Midbrain (tissue), 1 donor: ENCODE measurements at regions not wholly inside any gene's neighbourhood (a gene's known extent, or its start where the extent isn't known, plus 50 kb on each side); places are given as distances from the start of the nearest gene placed in this dataset.

Experiments
- DNase-seq: peaks from one replicate; lab custom pipeline; 2025; lab: John Stamatoyannopoulos, UW

GRCh38 chr2:2569306-2569705 lies 238.2 kb upstream of the MYT1L start:
- no peak for DNase-seq

GRCh38 chr2:2568411-2568810 lies 237.3 kb upstream of the MYT1L start:
- DNase-seq = no peak

- no peak for DNase-seq
Measured at GRCh38 chr2:2567776-2568175, 236.7 kb upstream of the MYT1L start.

DNA sequence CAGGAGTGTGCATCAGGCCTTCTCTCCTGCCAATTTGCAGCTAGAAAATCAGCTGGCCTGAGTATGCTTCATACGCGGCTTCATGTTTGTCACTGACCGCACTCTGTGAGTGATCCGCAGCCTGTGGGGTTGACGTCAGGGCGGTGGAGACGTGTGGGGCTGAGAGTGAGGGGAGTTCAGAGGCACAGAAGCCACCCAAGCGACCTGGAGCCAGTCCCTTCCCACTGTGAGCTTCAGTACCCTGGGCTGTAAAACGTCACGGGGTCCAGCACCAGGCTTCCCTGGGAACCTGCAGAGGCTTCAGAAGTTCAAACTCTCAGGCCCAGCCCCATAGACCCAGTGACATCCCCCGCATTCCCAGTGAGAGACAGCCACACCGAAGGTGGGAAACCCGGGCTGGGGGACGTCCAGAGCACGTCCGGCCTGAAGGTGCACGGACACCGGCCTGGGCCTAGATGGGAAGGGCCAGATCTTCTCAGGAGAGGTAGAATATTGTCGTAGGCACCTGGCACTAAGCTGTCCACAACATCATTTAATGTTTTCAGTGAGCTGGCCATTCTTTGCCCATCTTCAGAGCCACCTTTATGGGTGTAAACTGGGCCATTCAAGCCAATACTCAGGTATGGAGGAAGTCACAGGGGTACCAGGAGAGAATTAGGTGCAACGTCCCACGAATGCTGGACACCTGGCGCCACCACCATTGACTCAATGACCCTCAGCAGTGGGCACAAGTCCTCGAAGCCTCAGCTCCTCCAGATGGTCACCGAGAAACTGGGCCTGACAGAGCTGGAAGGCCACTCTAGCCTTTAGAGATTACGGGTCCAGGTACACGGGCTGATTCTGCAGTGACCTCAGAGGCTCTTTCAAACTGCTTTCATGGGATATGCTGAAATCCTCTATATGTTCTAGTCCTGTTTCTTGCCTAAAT lies 235.6 kb upstream of the MYT1L start:
- no peak for DNase-seq

GRCh38 chr2:2565671-2566070 lies 234.6 kb upstream of the MYT1L start:
- DNase-seq = no peak

DNA sequence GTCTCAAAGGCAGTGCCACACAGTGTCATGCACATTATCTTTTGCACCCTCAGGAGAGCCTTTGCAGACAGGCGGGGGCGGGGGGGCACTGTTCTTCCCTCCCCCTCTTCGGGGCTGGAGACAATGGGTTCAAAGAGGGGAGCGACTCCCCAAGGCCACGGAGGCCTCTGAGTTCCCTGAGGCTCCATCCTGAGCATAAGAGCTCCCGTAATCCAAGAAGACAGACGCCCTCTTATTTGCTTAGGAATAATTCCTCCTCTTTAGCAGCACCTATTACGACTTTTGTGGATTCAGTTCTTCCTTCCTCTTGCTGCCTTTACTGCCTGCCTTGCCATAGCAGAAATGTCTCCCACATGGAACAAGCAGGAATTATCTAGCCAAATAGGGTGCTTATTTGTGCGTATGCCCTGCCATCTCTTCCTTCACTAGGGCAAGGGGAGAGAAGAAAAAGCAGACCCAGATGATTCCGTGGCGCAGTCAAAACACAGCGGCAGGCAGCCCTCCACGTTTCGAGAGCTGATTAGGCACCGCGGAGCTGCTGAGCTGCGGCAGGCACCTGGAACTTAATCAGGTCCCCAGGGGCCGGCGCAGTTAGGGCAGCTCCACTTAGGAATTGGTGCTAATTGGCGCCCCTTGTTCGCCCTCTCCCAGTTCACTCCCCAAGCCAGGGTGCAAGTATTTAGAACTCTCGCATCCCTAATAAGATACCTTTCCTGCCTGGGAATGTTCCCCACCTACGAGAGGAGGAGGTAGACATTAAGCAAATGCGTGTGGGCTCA lies 233.4 kb upstream of the MYT1L start:
- no peak for DNase-seq

DNA sequence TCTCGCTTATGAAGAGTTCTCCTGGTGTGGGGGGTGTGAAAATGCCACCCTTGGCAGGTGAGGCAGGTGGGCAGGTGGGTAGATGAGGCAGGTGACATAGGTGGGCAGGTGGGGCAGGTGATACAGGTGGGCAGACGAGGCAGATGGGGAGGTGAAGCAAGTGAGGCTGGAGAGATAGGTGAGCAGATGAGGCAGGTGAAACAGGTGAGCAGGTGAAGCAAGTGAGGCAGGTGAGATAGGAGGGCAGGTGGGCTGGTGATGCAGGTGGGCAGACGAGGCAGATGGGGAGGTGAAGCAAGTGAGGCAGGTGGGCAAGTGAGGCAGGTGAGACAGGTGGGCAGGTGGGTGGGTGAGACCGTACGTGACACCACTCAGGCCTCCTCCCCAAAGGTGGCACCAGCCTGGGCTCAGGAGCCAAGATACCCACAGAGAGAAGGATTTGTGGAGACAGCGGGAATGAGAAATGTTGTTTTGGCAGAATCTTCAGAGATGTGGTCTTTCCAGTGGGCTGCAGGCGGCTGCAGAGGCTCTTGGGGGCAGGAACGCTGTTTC lies 232.3 kb upstream of the MYT1L start:
- no peak for DNase-seq

GRCh38 chr2:2562867-2563266 lies 231.8 kb upstream of the MYT1L start:
- DNase-seq = no peak

DNA sequence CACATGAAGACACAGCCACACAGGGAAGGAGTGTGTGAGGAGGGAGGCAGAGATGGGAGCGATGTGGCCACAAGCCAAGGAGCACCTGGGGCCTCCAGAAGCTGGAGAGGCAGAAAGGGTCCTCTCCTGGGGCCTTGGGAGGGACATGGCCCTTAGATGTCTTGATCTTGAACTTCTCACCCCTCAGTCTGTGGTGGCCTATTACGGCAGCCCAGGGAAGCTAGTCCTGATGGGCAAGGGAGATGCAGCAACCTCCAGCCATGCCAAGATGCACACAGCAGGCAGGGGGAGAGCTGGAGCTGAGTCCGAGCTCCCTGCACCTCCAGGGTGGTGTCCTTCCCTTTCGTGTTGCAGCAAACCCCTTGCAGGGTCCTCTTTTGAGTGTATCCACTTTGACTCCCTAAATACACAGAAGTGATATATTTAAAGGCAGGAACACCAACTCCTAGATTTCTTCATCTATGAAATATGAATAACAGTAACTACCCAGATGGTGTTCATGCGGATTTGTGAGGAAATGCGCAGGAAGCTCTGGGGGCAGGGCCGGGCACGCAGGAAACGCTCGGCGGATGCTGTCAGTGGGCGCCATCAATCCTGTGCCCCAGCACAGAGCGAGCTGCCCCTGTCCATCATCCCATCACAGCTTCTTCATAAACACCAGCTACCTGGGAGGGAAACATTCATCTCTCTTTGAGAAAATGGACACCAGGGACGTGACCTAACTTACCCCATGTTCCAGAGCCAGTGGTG lies 230.4 kb upstream of the MYT1L start:
- no peak for DNase-seq

GRCh38 chr2:2560374-2561015 lies 229.4 kb upstream of the MYT1L start:
- no peak for DNase-seq

GRCh38 chr2:2558476-2558875 lies 227.4 kb upstream of the MYT1L start:
- no peak for DNase-seq

- no peak for DNase-seq
Measured at GRCh38 chr2:2557475-2557874, 226.4 kb upstream of the MYT1L start.

GRCh38 chr2:2550856-2551255 lies 219.8 kb upstream of the MYT1L start:
- no peak for DNase-seq

DNA sequence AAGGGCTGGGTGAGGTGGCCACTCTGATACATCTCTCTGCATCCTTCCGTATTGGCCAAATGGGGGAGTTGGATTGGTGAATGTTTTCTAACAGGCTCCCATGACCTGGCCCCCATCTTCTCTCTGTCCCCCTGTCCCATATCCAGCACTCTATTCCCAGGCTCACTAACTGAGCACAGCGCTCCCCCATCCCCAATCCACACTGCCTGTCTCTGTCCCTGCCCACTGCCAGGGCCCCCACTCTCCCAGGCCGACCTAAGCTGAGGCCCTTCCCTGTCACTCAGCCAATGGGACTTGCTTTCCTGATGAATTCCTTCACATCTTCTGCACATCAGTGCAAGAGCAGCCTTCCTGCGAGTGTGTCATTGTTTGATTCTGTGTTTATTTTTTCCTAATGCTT lies 216.8 kb upstream of the MYT1L start:
- DNase-seq = no peak

DNA sequence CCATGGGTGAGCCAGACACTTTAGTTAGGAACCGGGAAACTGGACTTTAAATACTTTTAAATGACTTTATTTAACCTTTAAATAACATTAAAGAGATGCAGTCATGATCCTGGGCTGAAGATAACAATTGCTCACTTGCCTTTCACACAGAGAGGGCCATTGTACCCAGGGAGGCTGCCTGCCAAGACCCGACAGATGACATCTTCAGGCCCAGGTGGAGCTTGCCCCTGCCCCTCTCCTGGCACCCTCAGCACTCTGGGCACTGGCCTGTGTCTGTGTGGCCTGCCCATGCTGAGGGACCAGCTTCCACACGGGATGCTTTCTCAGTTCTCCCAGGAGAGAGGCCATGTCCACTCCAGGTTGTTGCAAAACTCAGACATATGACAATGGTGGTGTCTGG lies 216.4 kb upstream of the MYT1L start:
- peak; percentile 52 for DNase-seq

DNA sequence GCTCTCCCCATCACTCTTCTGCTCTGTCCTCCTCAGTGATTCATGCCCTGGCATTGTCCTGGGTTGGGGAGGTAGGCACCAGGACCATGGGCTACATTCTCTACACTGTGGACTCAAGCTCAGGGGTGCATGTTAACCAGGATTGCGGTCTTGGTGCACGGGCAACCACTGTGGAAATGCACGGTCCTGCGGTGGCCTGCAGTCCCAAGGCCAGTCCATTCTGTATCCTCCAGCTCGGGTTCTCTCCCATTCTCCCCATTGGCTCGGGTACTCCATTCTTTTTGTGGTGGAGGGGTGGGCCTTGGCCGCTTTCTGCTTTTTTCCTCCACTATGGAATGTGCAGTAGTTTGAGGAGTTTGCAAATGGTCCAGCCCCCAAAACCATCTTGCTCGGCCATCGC lies 215.0 kb upstream of the MYT1L start:
- DNase-seq = no peak

GRCh38 chr2:2542966-2543611 lies 212.0 kb upstream of the MYT1L start:
- no peak for DNase-seq

DNA sequence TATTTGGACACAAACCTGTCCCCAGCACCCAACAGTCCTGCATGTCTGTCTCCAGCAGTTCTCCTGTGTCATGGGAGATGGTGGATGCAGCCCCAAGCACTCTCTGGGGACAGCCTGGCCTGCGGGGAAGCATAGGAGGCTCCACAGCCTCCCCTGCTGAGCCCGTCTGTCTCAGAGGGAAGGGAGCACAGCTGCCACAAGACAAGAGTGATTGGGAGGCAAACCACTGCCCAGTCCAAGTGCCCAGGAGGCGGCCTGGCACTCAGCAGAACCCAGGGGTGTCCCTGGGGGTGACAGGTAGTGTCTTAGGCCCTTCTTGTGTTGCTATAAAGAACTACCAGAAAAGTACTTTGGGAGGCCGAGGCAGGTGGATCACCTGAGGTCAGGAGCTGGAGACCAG lies 211.2 kb upstream of the MYT1L start:
- no peak for DNase-seq

DNA sequence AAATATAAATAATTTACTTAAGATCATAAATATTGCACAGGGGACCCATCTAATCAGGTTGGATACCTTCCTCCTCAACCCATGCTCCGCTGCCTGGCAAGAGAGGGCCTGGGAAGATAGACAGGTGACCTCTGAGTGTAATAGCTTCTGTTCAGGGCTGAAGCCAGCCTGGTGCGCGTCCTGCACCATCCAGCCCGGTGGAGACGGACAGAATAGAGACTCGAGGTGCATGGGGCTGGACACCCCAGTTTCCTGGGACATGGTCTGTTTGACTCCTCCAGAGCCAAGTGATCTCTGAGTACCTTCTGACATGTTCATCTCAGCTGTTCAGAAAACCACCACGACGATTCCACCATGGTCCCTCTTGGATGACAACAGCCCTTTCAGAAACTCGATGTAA lies 209.3 kb upstream of the MYT1L start:
- no peak for DNase-seq

DNA sequence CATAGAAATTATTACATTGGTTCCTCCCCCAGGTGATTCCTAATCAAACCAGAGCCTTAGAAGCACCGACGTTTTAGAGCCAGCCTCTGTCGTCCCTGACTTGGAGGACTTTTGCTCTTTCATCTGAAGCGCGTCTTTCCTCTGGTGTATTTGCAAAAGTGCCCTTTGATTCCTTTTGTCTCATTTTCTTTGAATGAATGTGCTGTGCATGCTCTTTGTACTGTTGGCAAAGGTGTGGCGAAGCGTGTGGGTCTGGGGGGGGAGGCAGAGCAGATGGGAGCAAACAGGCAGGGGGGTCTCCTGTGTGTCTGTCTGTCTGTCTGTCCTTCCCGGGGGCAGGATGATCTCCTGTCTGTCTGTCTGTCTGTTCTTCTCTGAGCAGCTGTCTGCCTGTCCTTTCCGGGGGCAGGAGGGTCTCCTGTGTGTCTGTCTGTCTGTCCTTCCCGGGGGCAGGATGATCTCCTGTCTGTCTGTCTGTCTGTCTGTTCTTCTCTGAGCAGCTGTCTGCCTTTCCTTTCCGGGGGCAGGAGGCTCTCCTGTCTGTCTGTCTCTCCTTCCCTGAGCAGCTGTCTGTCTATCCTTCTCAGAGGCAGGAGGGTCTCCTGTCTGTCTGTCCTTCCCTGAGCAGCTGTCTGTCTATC lies 205.5 kb upstream of the MYT1L start:
- DNase-seq = no peak

DNA sequence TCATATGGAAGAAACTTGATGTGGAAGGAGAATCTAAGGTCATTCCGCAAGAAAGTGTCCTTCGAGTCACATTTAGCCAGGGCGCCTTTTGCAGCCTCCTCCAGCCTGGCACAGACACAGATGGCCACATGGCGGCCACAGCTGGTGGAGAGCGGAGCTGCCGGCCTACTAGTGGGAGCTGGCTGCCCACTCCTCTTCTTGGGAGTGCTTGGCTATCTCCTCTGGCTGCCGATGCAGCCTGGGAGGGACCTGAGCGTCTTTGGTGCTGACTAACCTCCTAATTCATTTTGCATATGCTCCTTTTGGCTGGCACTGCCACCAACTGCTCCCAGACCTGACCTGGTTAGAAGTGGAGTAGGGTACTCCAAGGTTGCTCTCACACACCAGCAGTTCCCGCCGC lies 199.3 kb upstream of the MYT1L start:
- DNase-seq = no peak
